Spinal cord (tissue), 9 donors: ENCODE measurements at regions not wholly inside any gene's neighbourhood (a gene's known extent, or its start where the extent isn't known, plus 50 kb on each side); places are given as distances from the start of the nearest gene placed in this dataset.

ENCODE experiments used
- DNase-seq, 6 donors: peaks; one replicate each; pipeline versions ENCODE4 v3.0.0 to v3.0.0-alpha.2; 2013 to 2015; ENCODE audit warnings: low spot score in 6 of 6, low read depth in 4 of 6
- H3K27ac ChIP-seq: one replicate; pipeline ENCODE4 v1.5.1; 2013; ENCODE audit warnings: low read depth, low read length, control low read depth
- H3K27me3 ChIP-seq: one replicate; pipeline ENCODE4 v1.6.1; 2013; ENCODE audit warnings: low read length; ENCODE audit not compliant: control insufficient read depth, insufficient read depth
- H3K36me3 ChIP-seq: one replicate; pipeline ENCODE4 v1.6.1; 2013; ENCODE audit warnings: low read length; ENCODE audit not compliant: control insufficient read depth, insufficient read depth
- H3K4me1 ChIP-seq: one replicate; pipeline ENCODE4 v1.6.1; 2013; ENCODE audit warnings: low read length; ENCODE audit not compliant: control insufficient read depth, insufficient read depth
- H3K4me3 ChIP-seq: one replicate; pipeline ENCODE4 v1.5.1; 2013; ENCODE audit warnings: low read depth, low read length, control low read depth
- H3K9me3 ChIP-seq: one replicate; pipeline ENCODE4 v1.6.1; 2013; ENCODE audit warnings: low read length; ENCODE audit not compliant: control insufficient read depth, insufficient read depth
- WGBS: methylation state at CpG from one replicate; pipeline ENCODE4 v1.1.5; 2013; ENCODE audit warnings: missing lambda C conversion rate; ENCODE audit not compliant: insufficient coverage; 5-methylcytosine and 5-hydroxymethylcytosine counted together
- donor health status: healthy.

- no CpG with 5 or more reads among the region's 1 CpG for WGBS
- Histone ChIP-seq H3K9me3 (peaks cover 1% of the 10 kb centered on the region), H3K4me3 (no peak overlapping the region)
Observed at GRCh38 chr7:42858570-42858969, 53.3 kb downstream of the C7orf25 start.

GRCh38 chr7:42856605-42856987 is 55.3 kb downstream of the C7orf25 start:
- peak overlapping the region; percentile 62 for H3K4me3 ChIP-seq
- H3K27ac ChIP-seq: peak overlapping the region; percentile 69
- 2% methylated on average over 16 of the region's 19 CpGs for WGBS
- peaks cover 9% of the 10 kb centered on the region for H3K4me1 ChIP-seq
- no peaks in the 10 kb centered on the region for H3K9me3 ChIP-seq
- H3K36me3 ChIP-seq: no peaks in the 10 kb centered on the region
- H3K27me3 ChIP-seq: no peaks in the 10 kb centered on the region
- DNase-seq: peak in 3 of 6 donors; percentile 7 to 43 (median 15)

More at GRCh38 chr7:42858570-42858969, 53.3 kb downstream of the C7orf25 start:
- H3K27ac ChIP-seq: no peak overlapping the region
- H3K27me3 ChIP-seq: no peaks in the 10 kb centered on the region
- no peaks in the 10 kb centered on the region for H3K36me3 ChIP-seq
- peaks cover 9% of the 10 kb centered on the region for H3K4me1 ChIP-seq
- no peak for DNase-seq

GRCh38 chr7:42854571-42855118 is 57.2 kb downstream of the C7orf25 start:
- Histone ChIP-seq H3K9me3 (no peaks in the 10 kb centered on the region), H3K27me3 (no peaks in the 10 kb centered on the region), H3K27ac (no peak overlapping the region), H3K4me1 (peaks cover 9% of the 10 kb centered on the region), H3K4me3 (no peak overlapping the region), H3K36me3 (no peaks in the 10 kb centered on the region)
- no peak for DNase-seq
- 94% methylated on average over 10 of the region's 11 CpGs for WGBS

- 92% methylated on average over 2 of the region's 4 CpGs for WGBS
- H3K27ac ChIP-seq: peak overlapping the region; percentile 15
Observed at GRCh38 chr7:42852531-42852930, 59.3 kb downstream of the C7orf25 start.

GRCh38 chr7:42843205-42843800 is 68.6 kb downstream of the C7orf25 start:
- no peaks in the 10 kb centered on the region for H3K4me1 ChIP-seq
- H3K4me3 ChIP-seq: peak overlapping the region; percentile 26
- H3K36me3 ChIP-seq: no peaks in the 10 kb centered on the region
- peak in 5 of 6 donors; percentile 21 to 92 (median 57) for DNase-seq
- no peak overlapping the region for H3K27ac ChIP-seq
- peaks cover 2% of the 10 kb centered on the region for H3K27me3 ChIP-seq
- peaks cover 2% of the 10 kb centered on the region for H3K9me3 ChIP-seq
- WGBS: 27% methylated on average over 10 of the region's 12 CpGs

More at GRCh38 chr7:42852531-42852930, 59.3 kb downstream of the C7orf25 start:
- Histone ChIP-seq H3K4me1 (peaks cover 9% of the 10 kb centered on the region), H3K36me3 (no peaks in the 10 kb centered on the region), H3K4me3 (no peak overlapping the region), H3K27me3 (no peaks in the 10 kb centered on the region), H3K9me3 (no peaks in the 10 kb centered on the region)
- DNase-seq: no peak

- no peaks in the 10 kb centered on the region for H3K4me1 ChIP-seq
- H3K27me3 ChIP-seq: no peaks in the 10 kb centered on the region
- H3K36me3 ChIP-seq: no peaks in the 10 kb centered on the region
- DNase-seq: no peak
- no peak overlapping the region for H3K4me3 ChIP-seq
- H3K9me3 ChIP-seq: no peaks in the 10 kb centered on the region
- no peak overlapping the region for H3K27ac ChIP-seq
Observed at GRCh38 chr7:42834676-42835075, 77.2 kb downstream of the C7orf25 start.

- no peak for DNase-seq
- no peak overlapping the region for H3K4me3 ChIP-seq
- WGBS: 80% methylated on average over 1 of the region's 4 CpGs
- H3K27me3 ChIP-seq: no peaks in the 10 kb centered on the region
- no peaks in the 10 kb centered on the region for H3K9me3 ChIP-seq
- H3K27ac ChIP-seq: no peak overlapping the region
- no peaks in the 10 kb centered on the region for H3K4me1 ChIP-seq
- H3K36me3 ChIP-seq: no peaks in the 10 kb centered on the region
Observed at GRCh38 chr7:42833411-42833810, 78.5 kb downstream of the C7orf25 start.

GRCh38 chr7:42832667-42833066 is 79.2 kb downstream of the C7orf25 start:
- Histone ChIP-seq H3K4me1 (no peaks in the 10 kb centered on the region), H3K27me3 (no peaks in the 10 kb centered on the region), H3K9me3 (no peaks in the 10 kb centered on the region), H3K4me3 (no peak overlapping the region), H3K27ac (no peak overlapping the region), H3K36me3 (no peaks in the 10 kb centered on the region)
- no peak for DNase-seq

GRCh38 chr7:42831718-42832522 is 80.0 kb downstream of the C7orf25 start:
- H3K27ac ChIP-seq: no peak overlapping the region
- H3K36me3 ChIP-seq: no peaks in the 10 kb centered on the region
- H3K4me3 ChIP-seq: no peak overlapping the region
- no peaks in the 10 kb centered on the region for H3K27me3 ChIP-seq
- H3K9me3 ChIP-seq: no peaks in the 10 kb centered on the region
- 46% methylated on average over 2 of the region's 9 CpGs for WGBS
- peak; percentile 42 to 91 (median 50) for DNase-seq
- H3K4me1 ChIP-seq: no peaks in the 10 kb centered on the region
